HEK293 (cell line): ENCODE measurements at regions not wholly inside any gene's neighbourhood (a gene's known extent, or its start where the extent isn't known, plus 50 kb on each side); places are given as distances from the start of the nearest gene placed in this dataset.
"Not testable (repeated sequence)": the region's sequence is repeated elsewhere in the genome, so short reads cannot be mapped to it uniquely, and the experiment has no call there.

ENCODE experiments used
- CTCF ChIA-PET: fragments of 350-600 bp; formaldehyde crosslinking; extraction: SDS; loops from one replicate; lab custom pipeline; 2021; ENCODE audit warnings: antibody characterized with exemption; lab: Yijun Ruan, JAX
- POLR2A ChIA-PET: fragments of 300-600 bp; formaldehyde crosslinking; extraction: SDS; loops from one replicate; lab custom pipeline; 2020; ENCODE audit warnings: antibody characterized with exemption, inconsistent platforms; lab: Yijun Ruan, JAX
- H3K27ac ChIP-seq: fragments of 200-500 bp; sonication (Bioruptor generic); 2 replicates; pipeline ENCODE4 v1.5.1; 2014; ENCODE audit warnings: low read depth, low read length, control low read depth, inconsistent platforms; ENCODE audit errors: extremely low read depth
- H3K36me3 ChIP-seq, 2 experiments: fragments of 200-500 bp in 1 of 2; sonication (Bioruptor generic) in 1 of 2; 1 replicate in 1 of 2; 2 replicates in 1 of 2; pipeline ENCODE4 v1.5.1; 2014 to 2017; ENCODE audit warnings: inconsistent platforms in 2 of 2, low read length in 2 of 2; ENCODE audit not compliant: control insufficient read depth in 2 of 2, insufficient read depth in 1 of 2
- H3K4me1 ChIP-seq: fragments of 200-500 bp; sonication (Bioruptor generic); 2 replicates; pipeline ENCODE4 v1.5.1; 2014; ENCODE audit warnings: mild to moderate bottlenecking, low read length, inconsistent platforms; ENCODE audit not compliant: control insufficient read depth, insufficient read depth
- H3K4me3 ChIP-seq: 2 replicates; pipeline ENCODE4 v1.5.1; 2011; ENCODE audit warnings: low read depth, mild to moderate bottlenecking, control low read depth, low read length, moderate library complexity
- H3K9me3 ChIP-seq: fragments of 200-500 bp; sonication (Bioruptor generic); 2 replicates; pipeline ENCODE4 v1.5.1; 2014; ENCODE audit warnings: low read depth, low read length, inconsistent platforms; ENCODE audit not compliant: control insufficient read depth, insufficient read depth
- BCL11A ChIP-seq: fragments of 450-650 bp; formaldehyde crosslinking; IDR thresholded peaks from 2 replicates; pipeline ENCODE4 v1.5.1; 2016; ENCODE audit warnings: low read depth, missing biosample characterization, missing genetic modification characterization
- EGR2 ChIP-seq: fragments of 450-650 bp; formaldehyde crosslinking; IDR thresholded peaks from 2 replicates; pipeline ENCODE4 v1.5.1; 2016; ENCODE audit warnings: low read depth, missing biosample characterization, missing genetic modification characterization
- FEZF1 ChIP-seq: fragments of 450-650 bp; formaldehyde crosslinking; IDR thresholded peaks from 2 replicates; pipeline ENCODE4 v1.5.1; 2016; ENCODE audit warnings: missing biosample characterization, missing genetic modification characterization
- IKZF3 ChIP-seq: fragments of 450-650 bp; IDR thresholded peaks from 2 replicates; pipeline ENCODE4 v1.5.0; 2018; ENCODE audit warnings: missing biosample characterization, mild to moderate bottlenecking, missing genetic modification characterization, moderate library complexity
- KLF10 ChIP-seq: fragments of 450-650 bp; IDR thresholded peaks from 2 replicates; pipeline ENCODE4 v1.5.1; 2018; ENCODE audit warnings: missing biosample characterization, mild to moderate bottlenecking, missing genetic modification characterization
- WT1 ChIP-seq: fragments of 450-650 bp; formaldehyde crosslinking; IDR thresholded peaks from 2 replicates; pipeline ENCODE4 v1.5.1; 2016; ENCODE audit warnings: missing biosample characterization, missing genetic modification characterization
- ZNF114 ChIP-seq: fragments of 450-650 bp; formaldehyde crosslinking; IDR thresholded peaks from 2 replicates; pipeline ENCODE4 v1.5.0; 2017; ENCODE audit warnings: missing biosample characterization, missing genetic modification characterization
- ZNF146 ChIP-seq: fragments of 450-650 bp; formaldehyde crosslinking; IDR thresholded peaks from 2 replicates; pipeline ENCODE4 v1.5.1; 2016; ENCODE audit warnings: missing biosample characterization, missing genetic modification characterization
- ZNF2 ChIP-seq: fragments of 450-650 bp; formaldehyde crosslinking; IDR thresholded peaks from 2 replicates; pipeline ENCODE4 v1.5.1; 2016; ENCODE audit warnings: missing biosample characterization, missing genetic modification characterization
- ZNF221 ChIP-seq: fragments of 450-650 bp; formaldehyde crosslinking; IDR thresholded peaks from 2 replicates; pipeline ENCODE4 v1.5.1; 2017; ENCODE audit warnings: missing biosample characterization, missing genetic modification characterization, borderline replicate concordance
- ZNF239 ChIP-seq: fragments of 450-650 bp; formaldehyde crosslinking; IDR thresholded peaks from 2 replicates; pipeline ENCODE4 v1.5.1; 2016; ENCODE audit warnings: missing biosample characterization, missing genetic modification characterization
- ZNF302 ChIP-seq: fragments of 450-650 bp; formaldehyde crosslinking; IDR thresholded peaks from 2 replicates; pipeline ENCODE4 v1.5.1; 2016; ENCODE audit warnings: missing biosample characterization, missing genetic modification characterization, low read depth
- ZNF596 ChIP-seq: fragments of 450-650 bp; IDR thresholded peaks from 2 replicates; pipeline ENCODE4 v1.5.0; 2018; ENCODE audit warnings: missing biosample characterization, mild to moderate bottlenecking, missing genetic modification characterization, moderate library complexity
- ZNF664 ChIP-seq: fragments of 450-650 bp; formaldehyde crosslinking; IDR thresholded peaks from 2 replicates; pipeline ENCODE4 v1.5.1; 2016; ENCODE audit warnings: missing biosample characterization, missing genetic modification characterization
- ZNF677 ChIP-seq: fragments of 450-650 bp; IDR thresholded peaks from 2 replicates; pipeline ENCODE4 v1.5.0; 2018; ENCODE audit warnings: missing biosample characterization, mild to moderate bottlenecking, missing genetic modification characterization, moderate library complexity
- ZNF76 ChIP-seq: fragments of 450-650 bp; formaldehyde crosslinking; IDR thresholded peaks from 2 replicates; pipeline ENCODE4; 2016; ENCODE audit warnings: low read depth, missing biosample characterization, missing genetic modification characterization, borderline replicate concordance
- ZNF768 ChIP-seq: fragments of 450-650 bp; formaldehyde crosslinking; IDR thresholded peaks from 2 replicates; pipeline ENCODE4 v1.5.1; 2018; ENCODE audit warnings: missing biosample characterization, mild to moderate bottlenecking, missing genetic modification characterization
- ZNF830 ChIP-seq: fragments of 450-650 bp; IDR thresholded peaks from 2 replicates; pipeline ENCODE4 v1.5.0; 2018; ENCODE audit warnings: missing biosample characterization, missing genetic modification characterization, low read depth, mild to moderate bottlenecking, moderate library complexity
- TF ChIP-seq, protein P1 (sequence below): fragments of 450-650 bp; formaldehyde crosslinking; IDR thresholded peaks from 2 replicates; pipeline ENCODE4 v1.5.1; 2016; ENCODE audit warnings: missing biosample characterization, missing genetic modification characterization, borderline replicate concordance

DNA sequence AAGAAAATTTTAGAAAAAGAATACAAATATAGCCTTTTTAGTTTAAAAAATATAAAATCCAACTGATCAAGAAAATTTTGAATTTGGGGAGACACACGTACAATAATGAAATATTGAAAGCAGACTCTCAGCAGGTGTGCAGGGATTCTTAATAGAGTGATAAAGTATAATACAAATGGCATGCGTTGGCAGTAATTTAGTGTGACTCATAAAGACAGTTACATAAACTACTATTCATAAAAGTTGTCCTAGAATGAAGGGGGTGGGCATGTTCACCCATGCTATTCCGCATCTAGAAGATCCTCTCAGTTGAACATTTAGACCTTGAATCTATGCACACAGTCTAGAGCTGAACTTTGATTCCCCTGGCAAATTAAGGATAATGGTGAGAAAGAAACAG lies 200.4 kb upstream of the AVPR1A start:
- no peaks in the 10 kb centered on the region for H3K9me3 ChIP-seq
- ChIA-PET CTCF (interaction anchor here (0.6 to 1.2 kb wide), 2 partner anchors 17 to 199 kb away, joined by 3 to 5 read pairs; no protein-coding TSS in a partner anchor), POLR2A (no interaction called here)
- no peak overlapping the region for H3K4me3 ChIP-seq
- no peak for TF ChIP-seq ZNF239 (tag by site-specific recombination)
- TF ChIP-seq EGR2 (tag by site-specific recombination), result no peak
- no peak for TF ChIP-seq ZNF146 (tag by site-specific recombination)
- no peak for TF ChIP-seq ZNF302 (tag by site-specific recombination)
- TF ChIP-seq ZNF768 (tag by site-specific recombination), result no peak
- TF ChIP-seq ZNF596 (tag by site-specific recombination), result no peak
- TF ChIP-seq BCL11A (tag by site-specific recombination), result no peak
- TF ChIP-seq ZNF830 (tag by site-specific recombination), result no peak
- H3K27ac ChIP-seq, result no peak overlapping the region
- peaks cover 10% of the 10 kb centered on the region; the same call in 1 of the 2 replicates for H3K4me1 ChIP-seq
- no peaks in the 10 kb centered on the region for H3K36me3 ChIP-seq

DNA sequence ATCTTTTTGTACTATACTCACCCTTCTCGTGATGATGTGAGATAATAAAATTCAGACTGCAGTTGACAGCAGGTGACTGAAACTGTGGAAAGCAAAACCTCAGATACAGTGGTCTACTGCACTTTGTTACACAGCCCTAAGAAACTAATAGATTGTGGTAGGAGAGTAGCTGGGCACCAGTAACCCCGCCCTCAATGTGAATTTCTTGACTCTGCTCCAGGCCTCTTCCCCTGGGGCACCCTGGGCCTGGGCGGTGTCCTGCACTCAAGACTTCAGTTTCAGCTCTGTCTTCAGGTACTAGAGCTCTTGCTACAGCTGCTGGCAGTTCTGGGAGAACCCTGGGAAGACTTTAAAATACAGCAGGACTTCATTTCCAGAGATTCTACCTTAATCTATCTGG lies 197.6 kb upstream of the AVPR1A start:
- no peaks in the 10 kb centered on the region for H3K36me3 ChIP-seq
- TF ChIP-seq, protein P1, sequence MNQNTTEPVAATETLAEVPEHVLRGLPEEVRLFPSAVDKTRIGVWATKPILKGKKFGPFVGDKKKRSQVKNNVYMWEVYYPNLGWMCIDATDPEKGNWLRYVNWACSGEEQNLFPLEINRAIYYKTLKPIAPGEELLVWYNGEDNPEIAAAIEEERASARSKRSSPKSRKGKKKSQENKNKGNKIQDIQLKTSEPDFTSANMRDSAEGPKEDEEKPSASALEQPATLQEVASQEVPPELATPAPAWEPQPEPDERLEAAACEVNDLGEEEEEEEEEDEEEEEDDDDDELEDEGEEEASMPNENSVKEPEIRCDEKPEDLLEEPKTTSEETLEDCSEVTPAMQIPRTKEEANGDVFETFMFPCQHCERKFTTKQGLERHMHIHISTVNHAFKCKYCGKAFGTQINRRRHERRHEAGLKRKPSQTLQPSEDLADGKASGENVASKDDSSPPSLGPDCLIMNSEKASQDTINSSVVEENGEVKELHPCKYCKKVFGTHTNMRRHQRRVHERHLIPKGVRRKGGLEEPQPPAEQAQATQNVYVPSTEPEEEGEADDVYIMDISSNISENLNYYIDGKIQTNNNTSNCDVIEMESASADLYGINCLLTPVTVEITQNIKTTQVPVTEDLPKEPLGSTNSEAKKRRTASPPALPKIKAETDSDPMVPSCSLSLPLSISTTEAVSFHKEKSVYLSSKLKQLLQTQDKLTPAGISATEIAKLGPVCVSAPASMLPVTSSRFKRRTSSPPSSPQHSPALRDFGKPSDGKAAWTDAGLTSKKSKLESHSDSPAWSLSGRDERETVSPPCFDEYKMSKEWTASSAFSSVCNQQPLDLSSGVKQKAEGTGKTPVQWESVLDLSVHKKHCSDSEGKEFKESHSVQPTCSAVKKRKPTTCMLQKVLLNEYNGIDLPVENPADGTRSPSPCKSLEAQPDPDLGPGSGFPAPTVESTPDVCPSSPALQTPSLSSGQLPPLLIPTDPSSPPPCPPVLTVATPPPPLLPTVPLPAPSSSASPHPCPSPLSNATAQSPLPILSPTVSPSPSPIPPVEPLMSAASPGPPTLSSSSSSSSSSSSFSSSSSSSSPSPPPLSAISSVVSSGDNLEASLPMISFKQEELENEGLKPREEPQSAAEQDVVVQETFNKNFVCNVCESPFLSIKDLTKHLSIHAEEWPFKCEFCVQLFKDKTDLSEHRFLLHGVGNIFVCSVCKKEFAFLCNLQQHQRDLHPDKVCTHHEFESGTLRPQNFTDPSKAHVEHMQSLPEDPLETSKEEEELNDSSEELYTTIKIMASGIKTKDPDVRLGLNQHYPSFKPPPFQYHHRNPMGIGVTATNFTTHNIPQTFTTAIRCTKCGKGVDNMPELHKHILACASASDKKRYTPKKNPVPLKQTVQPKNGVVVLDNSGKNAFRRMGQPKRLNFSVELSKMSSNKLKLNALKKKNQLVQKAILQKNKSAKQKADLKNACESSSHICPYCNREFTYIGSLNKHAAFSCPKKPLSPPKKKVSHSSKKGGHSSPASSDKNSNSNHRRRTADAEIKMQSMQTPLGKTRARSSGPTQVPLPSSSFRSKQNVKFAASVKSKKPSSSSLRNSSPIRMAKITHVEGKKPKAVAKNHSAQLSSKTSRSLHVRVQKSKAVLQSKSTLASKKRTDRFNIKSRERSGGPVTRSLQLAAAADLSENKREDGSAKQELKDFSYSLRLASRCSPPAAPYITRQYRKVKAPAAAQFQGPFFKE (tag by site-specific recombination), result no peak
- TF ChIP-seq, all 188 proteins: peak for 0
- Histone ChIP-seq H3K4me3 (no peak overlapping the region), H3K9me3 (no peaks in the 10 kb centered on the region), H3K27ac (no peak overlapping the region), H3K4me1 (0 out of 2 replicates have a peak, but pooled peaks cover 5% of the 10 kb centered on the region)
- ChIA-PET POLR2A (no interaction called here), CTCF (interaction anchor here (0.5 to 1.2 kb wide), 4 partner anchors 71 to 243 kb away, joined by 3 to 4 read pairs (median 3); partner anchors contain the start of gene AVPR1A)

DNA sequence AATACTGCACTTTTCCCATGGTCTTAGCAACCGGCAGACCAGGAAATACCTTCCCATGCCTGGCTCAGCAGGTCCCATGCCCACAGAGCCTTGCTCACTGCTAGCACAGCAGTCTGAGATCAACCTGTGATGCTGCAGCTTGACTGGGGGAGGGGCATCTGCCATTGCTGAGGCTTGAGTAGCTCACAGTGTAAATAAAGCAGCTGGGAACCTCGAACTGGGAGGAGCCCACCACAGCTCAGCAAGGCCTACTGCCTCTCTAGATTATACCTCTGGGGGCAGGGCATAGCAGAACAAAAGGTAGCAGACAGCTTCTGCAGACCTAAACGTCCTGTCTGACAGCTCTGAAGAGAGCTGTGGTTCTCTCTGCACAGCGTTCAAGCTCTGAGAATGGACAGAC lies 186.2 kb upstream of the AVPR1A start:
- H3K4me3 ChIP-seq, H3K27ac ChIP-seq, H3K36me3 ChIP-seq, H3K4me1 ChIP-seq, H3K9me3 ChIP-seq, POLR2A ChIA-PET: not testable (repeated sequence)
- CTCF ChIA-PET, result interaction anchor here (0.7 to 2.5 kb wide), 2 partner anchors 186 to 374 kb away, joined by 4 to 5 read pairs; partner anchors contain the start of gene AVPR1A

DNA sequence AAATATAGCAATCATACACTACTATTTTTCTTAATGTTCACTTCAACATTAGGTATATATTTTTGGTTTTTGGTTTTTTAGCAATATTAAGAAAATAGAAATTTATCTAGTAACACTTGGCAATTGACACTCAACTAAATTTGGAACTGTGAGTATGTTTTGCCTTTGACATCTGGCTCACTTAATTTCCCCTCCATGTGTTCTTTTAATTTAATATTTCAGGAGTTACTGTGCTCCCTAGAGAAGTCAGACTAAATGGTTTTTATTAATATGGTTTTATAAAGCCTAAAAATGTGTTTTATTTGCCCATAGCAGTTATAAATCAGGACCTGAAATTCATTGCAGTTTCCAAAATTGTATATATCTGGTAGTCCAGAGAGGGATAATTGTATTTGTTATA lies 175.3 kb upstream of the AVPR1A start:
- TF ChIP-seq ZNF221 (tag by site-specific recombination) (no peak), ZNF677 (no peak), ZNF76 (tag by site-specific recombination) (no peak), ZNF664 (no peak), ZNF2 (tag by site-specific recombination) (no peak), KLF10 (tag by site-specific recombination) (no peak), ZNF114 (tag by site-specific recombination) (no peak), WT1 (no peak), IKZF3 (tag by site-specific recombination) (no peak), EGR2 (tag by site-specific recombination) (no peak), FEZF1 (tag by site-specific recombination) (no peak)
- TF ChIP-seq, all 188 proteins: peak for 0
- no peaks in the 10 kb centered on the region for H3K36me3 ChIP-seq
- no peak overlapping the region for H3K4me3 ChIP-seq
- no peak overlapping the region for H3K27ac ChIP-seq
- POLR2A ChIA-PET, result no interaction called here
- no peaks in the 10 kb centered on the region for H3K9me3 ChIP-seq
- no peaks in the 10 kb centered on the region; the same call in 1 of the 2 replicates for H3K4me1 ChIP-seq
- CTCF ChIA-PET, result no interaction called here
